Esophagus squamous epithelium (tissue), 4 donors: ENCODE measurements at regions not wholly inside any gene's neighbourhood (a gene's known extent, or its start where the extent isn't known, plus 50 kb on each side); places are given as distances from the start of the nearest gene placed in this dataset.

Source experiments
- POLR2A ChIP-seq, 4 donors: fragments of 450-650 bp; IDR thresholded peaks; one replicate each; pipeline ENCODE4 v1.6.1; 2017; ENCODE audit warnings: antibody characterized with exemption in 4 of 4, mild to moderate bottlenecking in 4 of 4, moderate library complexity in 3 of 4
- TF ChIP-seq, protein P1 (sequence below), 6 experiments: fragments of 450-650 bp in 4 of 6; fragments of 200-600 bp in 2 of 6; sonication (generic) in 2 of 6; IDR thresholded peaks; one replicate each; pipeline ENCODE4 v1.5.1; 2016 to 2019; ENCODE audit warnings: antibody characterized with exemption in 6 of 6, mild to moderate bottlenecking in 4 of 6, moderate library complexity in 4 of 6

DNA sequence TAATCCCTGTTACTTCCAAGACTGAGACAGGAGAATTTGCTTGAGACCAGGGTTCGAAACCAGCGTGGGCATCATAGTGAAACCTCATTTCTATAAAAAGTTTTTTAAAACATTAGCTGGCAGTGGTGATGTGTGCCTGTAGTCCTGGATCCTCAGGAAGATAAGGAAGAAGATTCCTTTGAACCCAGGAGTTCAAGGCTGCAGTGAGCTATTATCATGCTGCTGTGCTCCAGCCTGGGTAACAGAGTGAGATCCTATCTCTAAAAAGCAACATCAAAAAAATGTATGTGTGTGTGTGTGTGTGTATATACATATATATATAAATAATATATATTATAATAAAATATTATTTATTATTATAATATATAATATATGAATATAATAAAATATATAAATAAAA, 1417.6 kb upstream of the CDH2 start:
- no peak for TF ChIP-seq POLR2A (IDR thresholded peaks at IDR 0.05)
- TF ChIP-seq, protein P1, sequence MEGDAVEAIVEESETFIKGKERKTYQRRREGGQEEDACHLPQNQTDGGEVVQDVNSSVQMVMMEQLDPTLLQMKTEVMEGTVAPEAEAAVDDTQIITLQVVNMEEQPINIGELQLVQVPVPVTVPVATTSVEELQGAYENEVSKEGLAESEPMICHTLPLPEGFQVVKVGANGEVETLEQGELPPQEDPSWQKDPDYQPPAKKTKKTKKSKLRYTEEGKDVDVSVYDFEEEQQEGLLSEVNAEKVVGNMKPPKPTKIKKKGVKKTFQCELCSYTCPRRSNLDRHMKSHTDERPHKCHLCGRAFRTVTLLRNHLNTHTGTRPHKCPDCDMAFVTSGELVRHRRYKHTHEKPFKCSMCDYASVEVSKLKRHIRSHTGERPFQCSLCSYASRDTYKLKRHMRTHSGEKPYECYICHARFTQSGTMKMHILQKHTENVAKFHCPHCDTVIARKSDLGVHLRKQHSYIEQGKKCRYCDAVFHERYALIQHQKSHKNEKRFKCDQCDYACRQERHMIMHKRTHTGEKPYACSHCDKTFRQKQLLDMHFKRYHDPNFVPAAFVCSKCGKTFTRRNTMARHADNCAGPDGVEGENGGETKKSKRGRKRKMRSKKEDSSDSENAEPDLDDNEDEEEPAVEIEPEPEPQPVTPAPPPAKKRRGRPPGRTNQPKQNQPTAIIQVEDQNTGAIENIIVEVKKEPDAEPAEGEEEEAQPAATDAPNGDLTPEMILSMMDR (IDR thresholded peaks at IDR 0.05): no peak
